HG03521 (cell line): ENCODE measurements at regions not wholly inside any gene's neighbourhood (a gene's known extent, or its start where the extent isn't known, plus 50 kb on each side); places are given as distances from the start of the nearest gene placed in this dataset.

Experiments used
- ATAC-seq: cut with Tn5 transposase; IDR thresholded peaks from one replicate; pipeline ENCODE4 v1.9.1; 2021; ENCODE audit warnings: mild to moderate bottlenecking, moderate library complexity; ENCODE audit not compliant: unreplicated experiment

- ATAC-seq, result no peak
Observed at GRCh38 chr11:100635194-100635593, 51.9 kb upstream of the ARHGAP42 start.

- ATAC-seq, result no peak
Observed at GRCh38 chr11:100636536-100636935, 50.6 kb upstream of the ARHGAP42 start.
